GM12878 (cell line): ENCODE measurements at regions not wholly inside any gene's neighbourhood (a gene's known extent, or its start where the extent isn't known, plus 50 kb on each side); places are given as distances from the start of the nearest gene placed in this dataset.

ENCODE experiments used
- ATAC-seq: fragments of 200-7000 bp; cut with Tn5 transposase; 3 replicates; pipeline ENCODE4 v1.9.1; 2020; ENCODE audit warnings: mild to moderate bottlenecking, moderate library complexity
- BruUV-seq: library from RNA; stranded (reverse); fragments of 400-500 nt; replicated peaks from 2 replicates; lab custom pipeline; 2021; lab: Mats Ljungman, UMichigan
- CTCF ChIA-PET: fragments of 300-600 bp; sonication (Branson Sonifier 250); formaldehyde crosslinking; extraction: SDS; loops from one replicate; lab custom pipeline; 2021; ENCODE audit warnings: inconsistent platforms; lab: Yijun Ruan, JAX
- POLR2A ChIA-PET: fragments of 350-600 bp; formaldehyde crosslinking; extraction: SDS; loops from one replicate; lab custom pipeline; 2021; ENCODE audit warnings: inconsistent platforms; lab: Charles Lee
- RAD21 ChIA-PET: fragments of 300-600 bp; sonication (Branson Sonifier 250); formaldehyde crosslinking; loops from one replicate; lab custom pipeline; 2023; ENCODE audit warnings: antibody characterized with exemption; ENCODE audit not compliant: unreplicated experiment; lab: Charles Lee
- SMC1A ChIA-PET: fragments of 300-600 bp; sonication (Branson Sonifier 250); formaldehyde crosslinking; loops from one replicate; lab custom pipeline; 2023; ENCODE audit not compliant: unreplicated experiment, uncharacterized antibody; lab: Charles Lee
- DNase-seq: peaks from one replicate; pipeline ENCODE4 v3.0.0-alpha.2; 2011; ENCODE audit warnings: low read depth, low spot score
- FAIRE-seq: peaks from 3 replicates; lab custom pipeline; 2011; peaks lifted over from hg19 to GRCh38; lab: Jason Lieb, UNC
- H2AFZ ChIP-seq: 2 replicates; pipeline ENCODE4 v1.6.0; 2011; ENCODE audit warnings: low read depth, low read length, control low read depth; ENCODE audit not compliant: control insufficient read depth
- H3K27ac ChIP-seq: 2 replicates; pipeline ENCODE4 v1.5.1; 2011; ENCODE audit warnings: control low read depth; ENCODE audit not compliant: control insufficient read depth, insufficient read depth
- H3K27me3 ChIP-seq, 2 experiments: replicated peaks in 1 of 2; 2 replicates each; pipeline versions ENCODE4 v1.6.0 to v1.6.1; 2011; ENCODE audit warnings: low read length in 1 of 2; ENCODE audit not compliant: control insufficient read depth in 2 of 2, insufficient read depth in 2 of 2
- H3K36me3 ChIP-seq, 2 experiments: 2 replicates each; pipeline ENCODE4 v1.5.1; 2011; ENCODE audit warnings: low read length in 1 of 2; ENCODE audit not compliant: control insufficient read depth in 2 of 2, insufficient read depth in 2 of 2
- H3K4me1 ChIP-seq: 2 replicates; pipeline ENCODE4 v1.6.1; 2011; ENCODE audit warnings: mild to moderate bottlenecking, low read length, moderate library complexity, mixed read lengths; ENCODE audit not compliant: control insufficient read depth, insufficient read depth
- H3K4me2 ChIP-seq: 2 replicates; pipeline ENCODE4 v1.6.0; 2011; ENCODE audit warnings: control low read depth; ENCODE audit not compliant: control insufficient read depth, insufficient read depth
- H3K4me3 ChIP-seq: fragments of 200-600 bp; sonication (generic); 2 replicates; pipeline ENCODE4 v1.5.1; 2016
- H3K79me2 ChIP-seq: 2 replicates; pipeline ENCODE4 v1.6.0; 2011; ENCODE audit warnings: low read length; ENCODE audit not compliant: control insufficient read depth, insufficient read depth
- H3K9ac ChIP-seq: 2 replicates; pipeline ENCODE4 v1.8.0; 2011; ENCODE audit warnings: low read length, control low read depth, mixed read lengths; ENCODE audit not compliant: control insufficient read depth, insufficient read depth
- H3K9me3 ChIP-seq: replicated peaks from 3 replicates; pipeline ENCODE4 v1.5.1; 2011; ENCODE audit warnings: mild to moderate bottlenecking, low read length; ENCODE audit not compliant: control insufficient read depth, insufficient read depth
- H4K20me1 ChIP-seq: 2 replicates; pipeline ENCODE4 v1.6.0; 2011; ENCODE audit not compliant: control insufficient read depth, insufficient read depth
- ATF2 ChIP-seq: IDR thresholded peaks from 2 replicates; pipeline ENCODE4 v1.6.1; 2012; ENCODE audit warnings: low read length, inconsistent platforms
- E2F8 ChIP-seq: fragments of 450-650 bp; IDR thresholded peaks from 2 replicates; pipeline ENCODE4 v1.6.1; 2018; ENCODE audit warnings: mild to moderate bottlenecking, low read depth, moderate library complexity; ENCODE audit not compliant: partially characterized antibody
- EP300 ChIP-seq, 2 experiments: fragments of 150-350 bp in 1 of 2; IDR thresholded peaks; 2 replicates each; pipeline ENCODE4 v1.6.1; 2011 to 2012; ENCODE audit warnings: low read depth in 2 of 2, low read length in 2 of 2, borderline replicate concordance in 1 of 2, improper control_type of control experiment in 1 of 2, inconsistent platforms in 1 of 2; ENCODE audit not compliant: control insufficient read depth in 1 of 2
- HCFC1 ChIP-seq: fragments of 150-350 bp; IDR thresholded peaks from 2 replicates; pipeline ENCODE4 v1.6.1; 2014; ENCODE audit warnings: low read length
- HDAC2 ChIP-seq: fragments of 200-600 bp; sonication (generic); IDR thresholded peaks from 2 replicates; pipeline ENCODE4 v1.6.1; 2017
- IKZF2 ChIP-seq, 2 experiments: fragments of 450-650 bp; IDR thresholded peaks; 2 replicates each; pipeline ENCODE4 v1.6.1; 2017; ENCODE audit warnings: mild to moderate bottlenecking in 2 of 2, moderate library complexity in 2 of 2
- MYC ChIP-seq: IDR thresholded peaks from 2 replicates; pipeline ENCODE4 v1.6.1; 2011; ENCODE audit warnings: mild to moderate bottlenecking, low read length, moderate library complexity, inconsistent platforms; ENCODE audit not compliant: insufficient read depth, insufficient replicate concordance, insufficient read length, severe bottlenecking
- NBN ChIP-seq: fragments of 450-650 bp; IDR thresholded peaks from 2 replicates; pipeline ENCODE4 v1.6.1; 2016
- NR2C2 ChIP-seq: IDR thresholded peaks from 2 replicates; pipeline ENCODE4 v1.6.1; 2011; ENCODE audit warnings: borderline replicate concordance, low read depth; ENCODE audit not compliant: control insufficient read depth, insufficient read length
- RAD51 ChIP-seq: fragments of 450-650 bp; IDR thresholded peaks from 2 replicates; pipeline ENCODE4 v1.6.1; 2016; ENCODE audit warnings: moderate library complexity, mild to moderate bottlenecking, inconsistent platforms
- RBBP5 ChIP-seq: fragments of 200-600 bp; sonication (generic); conservative IDR thresholded peaks from 2 replicates; pipeline ENCODE4 v1.6.1; 2016
- WGBS: methylation state at CpG from one replicate; pipeline ENCODE4 v1.1.6; 2016; ENCODE audit warnings: low lambda C conversion rate; ENCODE audit not compliant: insufficient replicate concordance, insufficient coverage; ENCODE audit errors: missing lambda C conversion rate; 5-methylcytosine and 5-hydroxymethylcytosine counted together
- in situ Hi-C: fragments of 300-500 bp; cut with MboI; formaldehyde crosslinking; loops from 9 replicates; pipeline ENCODE4 v1.14.3; 2018; ENCODE audit warnings: mixed read lengths
- intact Hi-C: fragments of 100-400 bp; cut with micrococcal nuclease; formaldehyde crosslinking; loops from one replicate; pipeline ENCODE4 v1.14.2; 2022; ENCODE audit not compliant: unreplicated experiment
- TF ChIP-seq, protein P1 (sequence below): fragments of 450-650 bp; IDR thresholded peaks from 2 replicates; pipeline ENCODE4 v1.6.1; 2017; ENCODE audit warnings: antibody characterized with exemption, mild to moderate bottlenecking, moderate library complexity
- TF ChIP-seq, protein P2 (sequence below): IDR thresholded peaks from 2 replicates; pipeline ENCODE4 v1.6.1; 2012; ENCODE audit warnings: improper control_type of control experiment, low read depth, low read length; ENCODE audit not compliant: insufficient replicate concordance

DNA sequence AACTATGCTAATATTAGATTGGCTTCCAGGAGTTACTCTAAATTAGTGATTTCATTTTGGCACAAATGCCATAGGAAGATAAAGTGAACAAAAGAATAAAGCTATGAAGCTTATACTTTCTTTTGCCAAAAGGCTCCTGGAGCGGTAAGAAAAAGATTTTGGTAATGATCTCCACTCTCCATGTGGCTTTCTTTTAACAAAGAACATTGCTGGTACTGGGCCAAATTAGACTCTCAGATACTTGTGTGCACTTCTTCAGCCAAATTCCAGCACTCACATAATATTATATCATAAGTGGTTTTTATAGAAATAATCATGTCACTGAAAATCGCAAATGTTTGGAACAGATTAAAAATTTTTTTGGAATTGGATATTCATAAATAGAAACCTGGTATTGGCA is 142.4 kb upstream of the FGF13 start:
- in situ Hi-C loops: no loop called here
- POLR2A ChIA-PET: no interaction called here
- CTCF ChIA-PET: no interaction called here
- RAD21 ChIA-PET: no interaction called here
- Histone ChIP-seq H3K27me3 (no peaks in the 10 kb centered on the region; a peak in 1 of 4 replicates), H4K20me1 (no peaks in the 10 kb centered on the region), H2AFZ (no peak overlapping the region), H3K4me2 (no peak overlapping the region), H3K27ac (no peak overlapping the region), H3K4me3 (no peak overlapping the region), H3K9ac (no peak overlapping the region), H3K36me3 (no peaks in the 10 kb centered on the region), H3K79me2 (no peaks in the 10 kb centered on the region), H3K9me3 (no peaks in the 10 kb centered on the region), H3K4me1 (no peaks in the 10 kb centered on the region)
- no peak for FAIRE-seq
- DNase-seq: no peak
- BruUV-seq: no TSS peak
- SMC1A ChIA-PET: interaction anchor here (1.1 kb wide), 1 partner anchor 16 kb away, joined by 3 read pairs; no protein-coding TSS in a partner anchor
- intact Hi-C loops: no loop called here
- ATAC-seq: no peak
- WGBS: 91% methylated on average over 2 of the region's 2 CpGs
- TF ChIP-seq E2F8 (no peak), EP300 (IDR thresholded peaks at IDR 0.05; ENCODE audit: borderline replicate concordance in 1 of 2, control insufficient read depth in 1 of 2, low read depth in 2 of 2, low read length in 2 of 2) (no peak), NR2C2 (no peak), RAD51 (no peak), HCFC1 (no peak), HDAC2 (no peak), IKZF2 (IDR thresholded peaks at IDR 0.05) (no peak), NBN (no peak), RBBP5 (no peak), ATF2 (no peak), MYC (no peak)
- TF ChIP-seq, protein P1, sequence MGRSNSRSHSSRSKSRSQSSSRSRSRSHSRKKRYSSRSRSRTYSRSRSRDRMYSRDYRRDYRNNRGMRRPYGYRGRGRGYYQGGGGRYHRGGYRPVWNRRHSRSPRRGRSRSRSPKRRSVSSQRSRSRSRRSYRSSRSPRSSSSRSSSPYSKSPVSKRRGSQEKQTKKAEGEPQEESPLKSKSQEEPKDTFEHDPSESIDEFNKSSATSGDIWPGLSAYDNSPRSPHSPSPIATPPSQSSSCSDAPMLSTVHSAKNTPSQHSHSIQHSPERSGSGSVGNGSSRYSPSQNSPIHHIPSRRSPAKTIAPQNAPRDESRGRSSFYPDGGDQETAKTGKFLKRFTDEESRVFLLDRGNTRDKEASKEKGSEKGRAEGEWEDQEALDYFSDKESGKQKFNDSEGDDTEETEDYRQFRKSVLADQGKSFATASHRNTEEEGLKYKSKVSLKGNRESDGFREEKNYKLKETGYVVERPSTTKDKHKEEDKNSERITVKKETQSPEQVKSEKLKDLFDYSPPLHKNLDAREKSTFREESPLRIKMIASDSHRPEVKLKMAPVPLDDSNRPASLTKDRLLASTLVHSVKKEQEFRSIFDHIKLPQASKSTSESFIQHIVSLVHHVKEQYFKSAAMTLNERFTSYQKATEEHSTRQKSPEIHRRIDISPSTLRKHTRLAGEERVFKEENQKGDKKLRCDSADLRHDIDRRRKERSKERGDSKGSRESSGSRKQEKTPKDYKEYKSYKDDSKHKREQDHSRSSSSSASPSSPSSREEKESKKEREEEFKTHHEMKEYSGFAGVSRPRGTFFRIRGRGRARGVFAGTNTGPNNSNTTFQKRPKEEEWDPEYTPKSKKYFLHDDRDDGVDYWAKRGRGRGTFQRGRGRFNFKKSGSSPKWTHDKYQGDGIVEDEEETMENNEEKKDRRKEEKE: no peak
- TF ChIP-seq, protein P2, sequence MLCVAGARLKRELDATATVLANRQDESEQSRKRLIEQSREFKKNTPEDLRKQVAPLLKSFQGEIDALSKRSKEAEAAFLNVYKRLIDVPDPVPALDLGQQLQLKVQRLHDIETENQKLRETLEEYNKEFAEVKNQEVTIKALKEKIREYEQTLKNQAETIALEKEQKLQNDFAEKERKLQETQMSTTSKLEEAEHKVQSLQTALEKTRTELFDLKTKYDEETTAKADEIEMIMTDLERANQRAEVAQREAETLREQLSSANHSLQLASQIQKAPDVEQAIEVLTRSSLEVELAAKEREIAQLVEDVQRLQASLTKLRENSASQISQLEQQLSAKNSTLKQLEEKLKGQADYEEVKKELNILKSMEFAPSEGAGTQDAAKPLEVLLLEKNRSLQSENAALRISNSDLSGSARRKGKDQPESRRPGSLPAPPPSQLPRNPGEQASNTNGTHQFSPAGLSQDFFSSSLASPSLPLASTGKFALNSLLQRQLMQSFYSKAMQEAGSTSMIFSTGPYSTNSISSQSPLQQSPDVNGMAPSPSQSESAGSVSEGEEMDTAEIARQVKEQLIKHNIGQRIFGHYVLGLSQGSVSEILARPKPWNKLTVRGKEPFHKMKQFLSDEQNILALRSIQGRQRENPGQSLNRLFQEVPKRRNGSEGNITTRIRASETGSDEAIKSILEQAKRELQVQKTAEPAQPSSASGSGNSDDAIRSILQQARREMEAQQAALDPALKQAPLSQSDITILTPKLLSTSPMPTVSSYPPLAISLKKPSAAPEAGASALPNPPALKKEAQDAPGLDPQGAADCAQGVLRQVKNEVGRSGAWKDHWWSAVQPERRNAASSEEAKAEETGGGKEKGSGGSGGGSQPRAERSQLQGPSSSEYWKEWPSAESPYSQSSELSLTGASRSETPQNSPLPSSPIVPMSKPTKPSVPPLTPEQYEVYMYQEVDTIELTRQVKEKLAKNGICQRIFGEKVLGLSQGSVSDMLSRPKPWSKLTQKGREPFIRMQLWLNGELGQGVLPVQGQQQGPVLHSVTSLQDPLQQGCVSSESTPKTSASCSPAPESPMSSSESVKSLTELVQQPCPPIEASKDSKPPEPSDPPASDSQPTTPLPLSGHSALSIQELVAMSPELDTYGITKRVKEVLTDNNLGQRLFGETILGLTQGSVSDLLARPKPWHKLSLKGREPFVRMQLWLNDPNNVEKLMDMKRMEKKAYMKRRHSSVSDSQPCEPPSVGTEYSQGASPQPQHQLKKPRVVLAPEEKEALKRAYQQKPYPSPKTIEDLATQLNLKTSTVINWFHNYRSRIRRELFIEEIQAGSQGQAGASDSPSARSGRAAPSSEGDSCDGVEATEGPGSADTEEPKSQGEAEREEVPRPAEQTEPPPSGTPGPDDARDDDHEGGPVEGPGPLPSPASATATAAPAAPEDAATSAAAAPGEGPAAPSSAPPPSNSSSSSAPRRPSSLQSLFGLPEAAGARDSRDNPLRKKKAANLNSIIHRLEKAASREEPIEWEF: no peak
